HCT116 (cell line): ENCODE measurements at regions not wholly inside any gene's neighbourhood (a gene's known extent, or its start where the extent isn't known, plus 50 kb on each side); places are given as distances from the start of the nearest gene placed in this dataset.

ENCODE experiments used
- ATAC-seq: fragments of 200-7000 bp; cut with Tn5 transposase; 2 replicates; pipeline ENCODE4 v1.9.1; 2020; ENCODE audit warnings: mild to moderate bottlenecking, moderate library complexity
- BruUV-seq: library from RNA; stranded (reverse); fragments of 400-500 nt; replicated peaks from 2 replicates; lab custom pipeline; 2021; lab: Mats Ljungman, UMichigan
- CTCF ChIA-PET: fragments of 300-600 bp; sonication (Branson Sonifier 250); formaldehyde crosslinking; loops from one replicate; lab custom pipeline; 2021; ENCODE audit warnings: antibody characterized with exemption; lab: Charles Lee
- POLR2A ChIA-PET: fragments of 300-600, 350-600 bp; sonication (Branson Sonifier 250); formaldehyde crosslinking; loops from one replicate; lab custom pipeline; 2021; ENCODE audit warnings: antibody characterized with exemption; lab: Charles Lee
- RAD21 ChIA-PET, 2 experiments: fragments of 300-600 bp; sonication (Branson Sonifier 250); formaldehyde crosslinking; loops; one replicate each; lab custom pipeline; 2023; ENCODE audit warnings: low total read pairs in 2 of 2; ENCODE audit not compliant: uncharacterized antibody in 2 of 2, unreplicated experiment in 2 of 2, low non-redundant PET in 1 of 2; lab: Charles Lee
- DNase-seq: peaks from one replicate; pipeline ENCODE4 v3.0.0-alpha.2; 2010; ENCODE audit warnings: low read depth, low spot score
- H2AFZ ChIP-seq: fragments of 200-600 bp; shearing (Covaris generic), sonication (generic); 2 replicates; pipeline ENCODE4 v1.6.1; 2017; ENCODE audit warnings: low read depth, mixed run types, mixed read lengths, antibody characterized with exemption, low read length; ENCODE audit not compliant: poor library complexity, severe bottlenecking
- H3K27ac ChIP-seq: 2 replicates; pipeline ENCODE4 v1.5.1; 2012; ENCODE audit warnings: low read depth, low read length
- H3K27me3 ChIP-seq: fragments of 200-600 bp; sonication (generic); 2 replicates; pipeline ENCODE4 v1.6.1; 2016; ENCODE audit warnings: mixed run types, low read length, mixed read lengths; ENCODE audit not compliant: insufficient read depth
- H3K36me3 ChIP-seq, 2 experiments: fragments of 200-500 bp in 1 of 2; fragments of 200-600 bp in 1 of 2; sonication (Bioruptor generic) in 1 of 2; sonication (generic) in 1 of 2; 2 replicates each; pipeline versions ENCODE4 v1.5.1 to v1.6.1; 2014 to 2016; ENCODE audit warnings: low read length in 2 of 2, inconsistent platforms in 1 of 2, mixed read lengths in 1 of 2, mixed run types in 1 of 2; ENCODE audit not compliant: insufficient read depth in 2 of 2, control insufficient read depth in 1 of 2
- H3K4me1 ChIP-seq, 2 experiments: fragments of 200-600 bp in 1 of 2; sonication (generic) in 1 of 2; 2 replicates each; pipeline versions ENCODE4 v1.5.1 to v1.6.1; 2012 to 2017; ENCODE audit warnings: low read length in 2 of 2, inconsistent platforms in 1 of 2, mild to moderate bottlenecking in 1 of 2, mixed read lengths in 1 of 2, mixed run types in 1 of 2, moderate library complexity in 1 of 2; ENCODE audit not compliant: insufficient read depth in 2 of 2, control insufficient read depth in 1 of 2
- H3K4me2 ChIP-seq: fragments of 200-600 bp; sonication (generic); 2 replicates; pipeline ENCODE4 v1.6.1; 2017; ENCODE audit warnings: mixed run types, low read length, mixed read lengths
- H3K4me3 ChIP-seq, 2 experiments: fragments of 200-600 bp in 1 of 2; sonication (generic) in 1 of 2; replicated peaks in 1 of 2; 2 replicates each; pipeline ENCODE4 v1.5.1; 2011 to 2016; ENCODE audit warnings: low read length in 2 of 2, control low read depth in 1 of 2, low read depth in 1 of 2, mild to moderate bottlenecking in 1 of 2, mixed read lengths in 1 of 2, mixed run types in 1 of 2
- H3K79me2 ChIP-seq: fragments of 200-600 bp; sonication (generic); 2 replicates; pipeline ENCODE4 v1.6.1; 2017; ENCODE audit warnings: mild to moderate bottlenecking, mixed run types, low read length, moderate library complexity, mixed read lengths; ENCODE audit not compliant: insufficient read depth
- H3K9ac ChIP-seq: fragments of 200-600 bp; sonication (generic); 2 replicates; pipeline ENCODE4 v1.6.1; 2016; ENCODE audit warnings: low read length, mixed read lengths
- H3K9me2 ChIP-seq: fragments of 200-600 bp; sonication (generic), shearing (Covaris generic); 2 replicates; pipeline ENCODE4 v1.6.1; 2017; ENCODE audit warnings: mixed run types, mild to moderate bottlenecking, moderate library complexity; ENCODE audit not compliant: insufficient read depth
- H3K9me3 ChIP-seq, 2 experiments: fragments of 200-500 bp in 1 of 2; fragments of 200-600 bp in 1 of 2; sonication (Bioruptor generic) in 1 of 2; sonication (generic) in 1 of 2; 2 replicates each; pipeline ENCODE4 v1.6.1; 2014 to 2017; ENCODE audit warnings: low read length in 2 of 2, mixed read lengths in 2 of 2, inconsistent platforms in 1 of 2, low read depth in 1 of 2, mild to moderate bottlenecking in 1 of 2, mixed run types in 1 of 2, moderate library complexity in 1 of 2; ENCODE audit not compliant: control insufficient read depth in 1 of 2, insufficient read depth in 1 of 2
- H4K20me1 ChIP-seq: fragments of 200-600 bp; sonication (generic), shearing (Covaris generic); 2 replicates; pipeline ENCODE4 v1.6.1; 2017; ENCODE audit warnings: mixed run types, mild to moderate bottlenecking, moderate library complexity; ENCODE audit not compliant: insufficient read depth
- JUND ChIP-seq: IDR thresholded peaks from 2 replicates; pipeline ENCODE4 v1.6.1; 2012
- POLR2A ChIP-seq: IDR thresholded peaks from 2 replicates; pipeline ENCODE4 v1.7.0; 2011; ENCODE audit warnings: borderline replicate concordance; ENCODE audit not compliant: insufficient read depth, insufficient read length; ENCODE audit errors: extremely low read depth
- POLR2AphosphoS5 ChIP-seq: IDR thresholded peaks from 2 replicates; pipeline ENCODE4 v1.6.1; 2011; ENCODE audit warnings: mild to moderate bottlenecking, low read depth, low read length, moderate library complexity
- RAD21 ChIP-seq: IDR thresholded peaks from 2 replicates; pipeline ENCODE4 v1.6.1; 2012; ENCODE audit warnings: low read depth, mild to moderate bottlenecking
- SP1 ChIP-seq: IDR thresholded peaks from 2 replicates; pipeline ENCODE4 v1.6.1; 2012; ENCODE audit warnings: low read depth
- SRF ChIP-seq: IDR thresholded peaks from 2 replicates; pipeline ENCODE4 v1.6.1; 2012; ENCODE audit warnings: low read depth
- ZNF274 ChIP-seq: fragments of 200-500 bp; sonication (Bioruptor generic); IDR thresholded peaks from 2 replicates; pipeline ENCODE4 v1.6.1; 2014; ENCODE audit warnings: mild to moderate bottlenecking, low read depth, low read length, inconsistent platforms
- intact Hi-C: fragments of 100-400 bp; cut with micrococcal nuclease; formaldehyde crosslinking; loops from 2 replicates; pipeline ENCODE4 v1.10.0; 2022
- TF ChIP-seq, protein P1 (sequence below): IDR thresholded peaks from 2 replicates; pipeline ENCODE4 v1.6.1; 2011; ENCODE audit warnings: mild to moderate bottlenecking, low read length, moderate library complexity; ENCODE audit not compliant: insufficient replicate concordance; ENCODE audit errors: extremely low read depth

DNA sequence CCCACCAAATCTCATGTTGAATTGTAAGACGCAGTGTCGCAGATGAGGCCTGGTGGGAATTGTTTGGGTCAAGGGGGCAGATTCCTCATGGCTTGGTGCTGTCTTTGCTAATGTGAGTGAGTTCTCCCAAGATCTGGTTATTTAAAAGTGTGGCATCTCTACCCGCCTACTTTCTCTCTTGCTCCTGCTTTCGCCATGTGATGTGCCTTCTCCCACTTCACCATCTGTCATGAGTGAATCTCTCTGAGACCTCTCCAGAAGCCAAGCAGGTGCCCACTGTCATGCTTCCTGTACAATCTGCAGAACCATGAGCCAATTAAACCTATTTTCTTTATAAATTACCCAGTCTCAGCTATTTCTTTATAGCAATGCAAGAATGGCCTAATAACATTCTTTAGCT lies 246.6 kb upstream of the CDH20 start:
- H3K4me1 ChIP-seq, result no peaks in the 10 kb centered on the region
- intact Hi-C loops, result loop anchor here (5.0 kb wide), 1 partner anchor 1046 kb away; no protein-coding TSS in a partner anchor
- H3K9me3 ChIP-seq, result no peaks in the 10 kb centered on the region
- POLR2A ChIA-PET, result no interaction called here
- no peak overlapping the region for H3K4me3 ChIP-seq
- H3K9me2 ChIP-seq, result no peaks in the 10 kb centered on the region
- TF ChIP-seq POLR2AphosphoS5, result no peak
- TF ChIP-seq SP1, result no peak
- no peak for TF ChIP-seq RAD21
- TF ChIP-seq POLR2A, result no peak
- TF ChIP-seq JUND, result no peak
- TF ChIP-seq ZNF274, result no peak
- TF ChIP-seq, all 23 proteins: peak for 0
- Histone ChIP-seq H4K20me1 (no peaks in the 10 kb centered on the region), H2AFZ (no peak overlapping the region), H3K9ac (no peak overlapping the region), H3K36me3 (no peaks in the 10 kb centered on the region), H3K79me2 (no peaks in the 10 kb centered on the region), H3K27ac (no peak overlapping the region), H3K27me3 (no peaks in the 10 kb centered on the region), H3K4me2 (no peak overlapping the region)
- ChIA-PET CTCF (interaction anchor here (1.2 kb wide), 1 partner anchor 416 kb away, joined by 3 read pairs; no protein-coding TSS in a partner anchor), RAD21 (no interaction called here)
- ATAC-seq (no peak), DNase-seq (no peak)
- BruUV-seq, result no TSS peak

DNA sequence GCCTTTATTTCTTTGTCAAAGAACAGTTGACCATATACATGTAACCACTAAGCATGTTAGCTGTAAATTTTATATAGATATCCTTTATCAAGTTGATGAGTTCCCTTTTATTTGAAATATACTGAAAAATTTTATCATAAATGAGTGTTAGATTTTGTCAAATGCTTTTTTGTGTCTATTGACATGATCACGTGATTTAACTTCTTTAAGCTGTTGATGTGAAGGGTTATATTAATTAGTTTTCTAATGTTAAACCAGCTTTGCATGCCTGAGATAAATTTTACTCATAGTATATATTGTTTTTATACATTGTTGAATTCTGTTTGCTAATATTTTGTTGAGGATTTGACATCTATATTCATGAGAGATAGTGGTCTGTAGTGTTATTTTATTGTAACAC lies 241.9 kb upstream of the CDH20 start:
- TF ChIP-seq, protein P1, sequence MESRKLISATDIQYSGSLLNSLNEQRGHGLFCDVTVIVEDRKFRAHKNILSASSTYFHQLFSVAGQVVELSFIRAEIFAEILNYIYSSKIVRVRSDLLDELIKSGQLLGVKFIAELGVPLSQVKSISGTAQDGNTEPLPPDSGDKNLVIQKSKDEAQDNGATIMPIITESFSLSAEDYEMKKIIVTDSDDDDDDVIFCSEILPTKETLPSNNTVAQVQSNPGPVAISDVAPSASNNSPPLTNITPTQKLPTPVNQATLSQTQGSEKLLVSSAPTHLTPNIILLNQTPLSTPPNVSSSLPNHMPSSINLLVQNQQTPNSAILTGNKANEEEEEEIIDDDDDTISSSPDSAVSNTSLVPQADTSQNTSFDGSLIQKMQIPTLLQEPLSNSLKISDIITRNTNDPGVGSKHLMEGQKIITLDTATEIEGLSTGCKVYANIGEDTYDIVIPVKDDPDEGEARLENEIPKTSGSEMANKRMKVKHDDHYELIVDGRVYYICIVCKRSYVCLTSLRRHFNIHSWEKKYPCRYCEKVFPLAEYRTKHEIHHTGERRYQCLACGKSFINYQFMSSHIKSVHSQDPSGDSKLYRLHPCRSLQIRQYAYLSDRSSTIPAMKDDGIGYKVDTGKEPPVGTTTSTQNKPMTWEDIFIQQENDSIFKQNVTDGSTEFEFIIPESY, result no peak
- TF ChIP-seq SRF, result no peak
- DNase-seq (no peak), ATAC-seq (no peak)
- intact Hi-C loops, result no loop called here
- Histone ChIP-seq H3K9ac (no peak overlapping the region), H4K20me1 (no peaks in the 10 kb centered on the region), H3K27me3 (no peaks in the 10 kb centered on the region), H3K27ac (no peak overlapping the region), H3K9me3 (no peaks in the 10 kb centered on the region), H3K36me3 (no peaks in the 10 kb centered on the region), H3K4me3 (no peak overlapping the region), H3K79me2 (no peaks in the 10 kb centered on the region), H2AFZ (no peak overlapping the region), H3K4me1 (no peaks in the 10 kb centered on the region), H3K9me2 (no peaks in the 10 kb centered on the region), H3K4me2 (no peak overlapping the region)
- ChIA-PET POLR2A (no interaction called here), RAD21 (no interaction called here), CTCF (interaction anchor here (0.9 kb wide), 1 partner anchor 411 kb away, joined by 3 read pairs; no protein-coding TSS in a partner anchor)
- BruUV-seq, result no TSS peak
